ENCODE measurements at regions not wholly inside any gene's neighbourhood (a gene's known extent, or its start where the extent isn't known, plus 50 kb on each side); places are given as distances from the start of the nearest gene placed in this dataset.

GRCh38 chr5:23071682-23072081 lies 218.5 kb upstream of the CDH12 start:
- ATAC-seq: no peak
- H3K9me3 ChIP-seq: no peaks in the 10 kb centered on the region
- H3K27me3 ChIP-seq: no peaks in the 10 kb centered on the region
- TF ChIP-seq CTCF (IDR thresholded peaks at IDR 0.05): no peak
- no peak overlapping the region for H3K4me3 ChIP-seq
- DNase-seq: no peak
- H3K4me1 ChIP-seq: no peaks in the 10 kb centered on the region
- intact Hi-C loops (cut with DNase I): no loop called here
- H3K36me3 ChIP-seq: no peaks in the 10 kb centered on the region
- H3K27ac ChIP-seq: no peak overlapping the region

- no peak for DNase-seq
- Histone ChIP-seq H3K27me3 (no peaks in the 10 kb centered on the region), H3K9me3 (peaks cover 0 to 2% of the 10 kb centered on the region in 2 donors), H3K27ac (no peak overlapping the region), H3K36me3 (no peaks in the 10 kb centered on the region), H3K4me1 (no peaks in the 10 kb centered on the region), H3K4me3 (no peak overlapping the region)
- intact Hi-C loops (cut with DNase I): no loop called here
- TF ChIP-seq CTCF (IDR thresholded peaks at IDR 0.05): no peak
- ATAC-seq: no peak
Observed at GRCh38 chr5:23064710-23065109, 211.6 kb upstream of the CDH12 start.

- Histone ChIP-seq H3K36me3 (no peaks in the 10 kb centered on the region), H3K27me3 (no peaks in the 10 kb centered on the region), H3K4me1 (no peaks in the 10 kb centered on the region), H3K4me3 (no peak overlapping the region), H3K9me3 (no peaks in the 10 kb centered on the region), H3K27ac (no peak overlapping the region)
- DNase-seq: no peak
- no peak for ATAC-seq
- intact Hi-C loops (cut with DNase I): no loop called here
- TF ChIP-seq CTCF (IDR thresholded peaks at IDR 0.05): no peak
Observed at GRCh38 chr5:23053846-23054245, 200.7 kb upstream of the CDH12 start.

GRCh38 chr5:23042226-23042625 lies 189.1 kb upstream of the CDH12 start:
- no peak for ATAC-seq
- no peaks in the 10 kb centered on the region for H3K4me1 ChIP-seq
- no peak for DNase-seq
- TF ChIP-seq CTCF (IDR thresholded peaks at IDR 0.05): no peak
- H3K4me3 ChIP-seq: no peak overlapping the region
- H3K36me3 ChIP-seq: no peaks in the 10 kb centered on the region
- no peaks in the 10 kb centered on the region for H3K27me3 ChIP-seq
- no peaks in the 10 kb centered on the region for H3K9me3 ChIP-seq
- no peak overlapping the region for H3K27ac ChIP-seq
- intact Hi-C loops (cut with DNase I): no loop called here

GRCh38 chr5:23035555-23036090 lies 182.5 kb upstream of the CDH12 start:
- DNase-seq: no peak
- no peak for ATAC-seq
- no peak for TF ChIP-seq CTCF (IDR thresholded peaks at IDR 0.05)
- H3K9me3 ChIP-seq: no peaks in the 10 kb centered on the region
- intact Hi-C loops (cut with DNase I): no loop called here
- no peaks in the 10 kb centered on the region for H3K4me1 ChIP-seq
- H3K36me3 ChIP-seq: no peaks in the 10 kb centered on the region
- no peak overlapping the region for H3K27ac ChIP-seq
- no peak overlapping the region for H3K4me3 ChIP-seq
- H3K27me3 ChIP-seq: no peaks in the 10 kb centered on the region

Measured in left lung (tissue), 4 donors.